GM12875 (cell line): ENCODE measurements at regions not wholly inside any gene's neighbourhood (a gene's known extent, or its start where the extent isn't known, plus 50 kb on each side); places are given as distances from the start of the nearest gene placed in this dataset.

Source experiments
- H3K4me3 ChIP-seq: one replicate; pipeline ENCODE4 v1.5.1; 2011; ENCODE audit warnings: low read depth, low read length, control low read depth
- CTCF ChIP-seq: IDR thresholded peaks from 2 replicates; pipeline ENCODE4 v1.5.1; 2011; ENCODE audit warnings: low read depth, mild to moderate bottlenecking, control low read depth, inconsistent platforms, low read length, moderate library complexity, borderline replicate concordance; ENCODE audit not compliant: insufficient read depth

DNA sequence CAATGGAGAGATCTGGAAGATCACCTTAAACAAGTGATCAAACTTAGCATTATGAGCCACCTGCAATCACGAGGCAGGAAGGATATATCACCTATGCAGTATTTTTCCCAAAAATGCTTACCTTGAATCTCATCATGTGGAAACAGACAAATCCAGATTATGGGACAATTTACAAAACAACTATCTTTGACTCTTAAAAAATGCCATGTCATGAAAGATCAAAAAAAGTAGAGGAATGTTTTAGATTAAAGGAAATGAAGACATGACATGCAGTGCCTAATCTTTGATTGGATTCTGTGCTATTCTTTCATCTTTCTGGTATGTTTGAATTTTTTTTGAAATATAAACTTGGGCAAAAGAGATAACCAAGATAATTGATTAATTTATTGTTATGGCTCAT is 95.9 kb downstream of the KPNA2 start:
- H3K4me3 ChIP-seq = no peak overlapping the region
- no peak for TF ChIP-seq CTCF

DNA sequence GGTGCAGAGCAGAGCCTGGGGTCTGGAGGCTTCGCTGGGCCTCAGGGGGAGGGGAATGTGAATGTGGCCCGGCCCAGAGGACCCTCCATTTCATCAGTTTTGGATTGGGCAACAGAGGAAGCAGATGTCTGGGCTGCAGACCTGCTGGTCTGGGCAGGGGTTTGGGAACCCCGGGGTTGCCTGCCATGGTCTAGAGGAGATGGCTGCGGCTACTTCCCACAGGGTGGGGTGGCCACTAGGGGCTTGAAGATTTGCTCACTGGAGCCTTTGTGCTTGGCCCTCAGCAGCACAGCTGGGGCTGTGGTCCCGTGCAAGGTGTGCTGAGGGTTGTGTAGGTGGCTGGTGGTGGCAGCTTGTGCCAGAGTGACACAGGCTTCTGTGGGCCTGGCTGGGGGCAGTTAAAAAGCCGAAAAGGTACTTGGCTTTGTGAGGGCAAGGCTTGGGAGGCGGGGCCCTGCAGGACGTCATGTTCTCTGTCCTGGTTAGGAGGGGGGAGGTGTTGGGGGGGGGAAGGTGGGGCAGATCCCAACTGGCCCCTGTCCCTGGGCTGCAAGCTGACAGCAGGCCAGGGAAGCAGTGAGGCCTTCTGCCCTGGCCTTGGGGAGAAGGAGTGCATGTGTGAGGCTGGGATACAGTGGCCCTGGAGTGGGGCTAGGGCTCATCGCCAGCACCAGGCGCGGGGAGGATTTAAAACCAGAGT is 98.0 kb downstream of the KPNA2 start:
- H3K4me3 ChIP-seq = no peak overlapping the region
- no peak for TF ChIP-seq CTCF

DNA sequence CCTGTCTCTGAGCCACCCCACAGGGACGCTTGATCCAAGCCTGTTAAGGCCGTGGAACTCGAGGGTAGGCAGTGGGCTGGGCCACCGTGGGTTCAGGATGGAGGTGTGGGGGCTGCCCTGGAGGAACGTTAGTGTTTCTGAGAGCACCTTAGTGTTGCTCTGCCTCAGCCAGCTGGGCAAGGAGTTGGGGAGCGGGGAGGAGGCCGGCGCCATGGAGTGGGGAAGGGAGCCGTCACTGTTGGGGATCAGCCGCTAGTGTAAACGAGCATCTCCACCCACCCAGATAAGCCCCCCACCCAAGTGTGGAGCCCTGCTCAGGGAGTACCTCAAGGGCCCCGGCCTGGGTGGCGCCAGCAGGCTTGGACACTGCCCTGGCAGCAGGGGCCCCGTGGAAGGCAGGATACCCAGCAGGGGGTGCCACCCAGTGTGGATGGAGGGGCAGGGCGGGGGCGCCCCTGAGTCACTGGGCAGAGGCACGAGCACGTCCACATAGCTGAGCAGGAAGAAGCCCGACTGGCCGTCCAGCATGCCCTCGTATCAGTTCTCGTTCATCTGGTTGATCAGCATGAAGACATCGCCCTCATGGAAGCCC is 98.6 kb downstream of the KPNA2 start:
- H3K4me3 ChIP-seq = no peak overlapping the region
- no peak for TF ChIP-seq CTCF

GRCh38 chr17:68134731-68135130 is 99.2 kb downstream of the KPNA2 start:
- TF ChIP-seq CTCF = no peak
- H3K4me3 ChIP-seq = no peak overlapping the region

GRCh38 chr17:68135141-68135887 is 99.8 kb downstream of the KPNA2 start:
- no peak for TF ChIP-seq CTCF
- H3K4me3 ChIP-seq = no peak overlapping the region

DNA sequence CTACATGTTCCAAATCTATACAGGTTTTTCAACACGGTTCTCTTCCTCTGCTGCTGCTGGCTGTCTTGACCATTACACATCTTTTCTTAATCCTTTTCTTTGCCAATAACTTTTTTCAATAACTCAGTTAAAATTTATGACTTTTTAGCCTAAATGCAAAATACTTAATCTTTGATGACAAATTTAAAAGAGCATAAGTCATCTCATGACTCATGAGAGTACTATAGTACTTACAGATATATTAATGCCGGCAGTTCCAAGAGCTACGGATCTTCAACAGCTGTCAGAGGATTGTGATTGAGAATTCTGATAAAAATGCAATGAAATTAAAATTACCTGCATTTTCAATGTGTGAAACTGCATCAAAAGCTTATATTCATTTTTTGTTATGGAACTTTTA is 105.5 kb downstream of the KPNA2 start:
- no peak overlapping the region for H3K4me3 ChIP-seq
- TF ChIP-seq CTCF = no peak
